ENCODE measurements at regions not wholly inside any gene's neighbourhood (a gene's known extent, or its start where the extent isn't known, plus 50 kb on each side); places are given as distances from the start of the nearest gene placed in this dataset.

- Histone ChIP-seq H3K27ac (ENCODE audit: insufficient read depth, low read depth, low read length) (no peak overlapping the region), H3K4me2 (ENCODE audit: insufficient read depth, low read length) (no peak overlapping the region), H4K20me1 (replicated peaks; ENCODE audit: control insufficient read depth, extremely low read depth, insufficient read depth, low read length) (no peaks in the 10 kb centered on the region), H2AFZ (ENCODE audit: low read depth, low read length) (no peak overlapping the region), H3K9me1 (replicated peaks; ENCODE audit: control insufficient read depth, extremely low read depth, insufficient read depth, low read length) (no peaks in the 10 kb centered on the region), H3K9me3 (replicated peaks; ENCODE audit: control insufficient read depth, insufficient read depth, low read length) (no peaks in the 10 kb centered on the region), H3K36me3 (ENCODE audit: control insufficient read depth in 2 of 2, extremely low read depth in 1 of 2, insufficient read depth in 2 of 2, low read length in 2 of 2) (no peaks in the 10 kb centered on the region), H3K9ac (replicated peaks; ENCODE audit: extremely low read depth, insufficient read depth, low read length) (no peak overlapping the region), H3K4me1 (ENCODE audit: control insufficient read depth, extremely low read depth, insufficient read depth, low read length) (peaks cover 17% of the 10 kb centered on the region), H3K27me3 (ENCODE audit: control insufficient read depth in 2 of 2, insufficient read depth in 2 of 2, low read length in 2 of 2) (peaks cover 0 to 2% of the 10 kb centered on the region in 2 experiments), H3K79me2 (ENCODE audit: control insufficient read depth, insufficient read depth, low read length) (no peaks in the 10 kb centered on the region), H3K4me3 (replicated peaks in 1 of 3; ENCODE audit: insufficient read depth in 1 of 3, low read depth in 1 of 3, low read length in 3 of 3) (no peak overlapping the region)
- ChIA-PET CTCF (no interaction called here), POLR2A (no interaction called here)
- TF ChIP-seq, protein P1, sequence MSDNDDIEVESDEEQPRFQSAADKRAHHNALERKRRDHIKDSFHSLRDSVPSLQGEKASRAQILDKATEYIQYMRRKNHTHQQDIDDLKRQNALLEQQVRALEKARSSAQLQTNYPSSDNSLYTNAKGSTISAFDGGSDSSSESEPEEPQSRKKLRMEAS (IDR thresholded peaks at IDR 0.05; ENCODE audit: insufficient read depth, insufficient read length), result no peak
- TF ChIP-seq POLR2AphosphoS5 (IDR thresholded peaks at IDR 0.05; ENCODE audit: insufficient read depth, low read depth, low read length) (no peak), POLR2A (IDR thresholded peaks at IDR 0.05; ENCODE audit: low read depth, low read length) (no peak), FOS (IDR thresholded peaks at IDR 0.05; ENCODE audit: borderline replicate concordance, insufficient read depth, low read length) (no peak), MYC (IDR thresholded peaks at IDR 0.05; ENCODE audit: low read depth, low read length) (no peak), GATA2 (IDR thresholded peaks at IDR 0.05; ENCODE audit: insufficient read depth, insufficient read length, low read depth, low read length) (no peak), JUN (IDR thresholded peaks at IDR 0.05; ENCODE audit: borderline replicate concordance, insufficient read depth, insufficient read length, low read depth) (no peak), EZH2 (IDR thresholded peaks at IDR 0.05; ENCODE audit: borderline replicate concordance, low read depth, low read length, severe bottlenecking) (no peak)
- TF ChIP-seq, protein P2, sequence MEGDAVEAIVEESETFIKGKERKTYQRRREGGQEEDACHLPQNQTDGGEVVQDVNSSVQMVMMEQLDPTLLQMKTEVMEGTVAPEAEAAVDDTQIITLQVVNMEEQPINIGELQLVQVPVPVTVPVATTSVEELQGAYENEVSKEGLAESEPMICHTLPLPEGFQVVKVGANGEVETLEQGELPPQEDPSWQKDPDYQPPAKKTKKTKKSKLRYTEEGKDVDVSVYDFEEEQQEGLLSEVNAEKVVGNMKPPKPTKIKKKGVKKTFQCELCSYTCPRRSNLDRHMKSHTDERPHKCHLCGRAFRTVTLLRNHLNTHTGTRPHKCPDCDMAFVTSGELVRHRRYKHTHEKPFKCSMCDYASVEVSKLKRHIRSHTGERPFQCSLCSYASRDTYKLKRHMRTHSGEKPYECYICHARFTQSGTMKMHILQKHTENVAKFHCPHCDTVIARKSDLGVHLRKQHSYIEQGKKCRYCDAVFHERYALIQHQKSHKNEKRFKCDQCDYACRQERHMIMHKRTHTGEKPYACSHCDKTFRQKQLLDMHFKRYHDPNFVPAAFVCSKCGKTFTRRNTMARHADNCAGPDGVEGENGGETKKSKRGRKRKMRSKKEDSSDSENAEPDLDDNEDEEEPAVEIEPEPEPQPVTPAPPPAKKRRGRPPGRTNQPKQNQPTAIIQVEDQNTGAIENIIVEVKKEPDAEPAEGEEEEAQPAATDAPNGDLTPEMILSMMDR (IDR thresholded peaks at IDR 0.05; ENCODE audit: extremely low read depth in 1 of 2, insufficient read depth in 1 of 2, low read depth in 1 of 2, low read length in 2 of 2), result no peak
- DNase-seq (ENCODE audit: low read depth, low spot score) (no peak), FAIRE-seq (no peak)
- BruUV-seq (replicated peaks), result no TSS peak
- dilution Hi-C loops (cut with MboI; ENCODE audit: extremely low pct_ligation_motif_present, low sequenced_read_pairs), result no loop called here
- intact Hi-C loops (cut with micrococcal nuclease), result loop anchor here (5.0 kb wide), 1 partner anchor 462 kb away; no protein-coding TSS in a partner anchor
These were observed 99.9 kb upstream of the MAP1LC3B2 start for GRCh38 chr12:116459011-116459875.
